Activated naive CD4-positive, alpha-beta T cell treated with anti-CD3 and anti-CD28 coated beads, Interleukin-2, amount 10 ng/mL, durations not matched to agents 7 days and 5 days (primary cell): ENCODE measurements at regions not wholly inside any gene's neighbourhood (a gene's known extent, or its start where the extent isn't known, plus 50 kb on each side); places are given as distances from the start of the nearest gene placed in this dataset.

ENCODE experiments used
- CTCF ChIA-PET: fragments of 350-600 bp; sonication (Branson Sonifier 250); formaldehyde crosslinking; loops from one replicate; lab custom pipeline; 2021; ENCODE audit warnings: antibody characterized with exemption; lab: Charles Lee
- DNase-seq: peaks from one replicate; pipeline ENCODE4 v3.0.0-alpha.2; 2020
- H3K27ac Mint-ChIP-seq: one replicate; pipeline ENCODE4 v1.8.0; 2021; ENCODE audit warnings: mild to moderate bottlenecking, moderate library complexity, mixed read lengths
- H3K27me3 Mint-ChIP-seq: one replicate; pipeline ENCODE4 v1.8.0; 2021; ENCODE audit warnings: mild to moderate bottlenecking, mixed read lengths
- H3K36me3 Mint-ChIP-seq: one replicate; pipeline ENCODE4 v1.8.0; 2021; ENCODE audit warnings: mixed read lengths
- H3K4me1 Mint-ChIP-seq: one replicate; pipeline ENCODE4 v1.8.0; 2021; ENCODE audit warnings: mixed read lengths
- H3K4me3 Mint-ChIP-seq: one replicate; pipeline ENCODE4 v1.8.0; 2021; ENCODE audit warnings: mild to moderate bottlenecking, moderate library complexity, mixed read lengths
- H3K9me3 Mint-ChIP-seq: one replicate; pipeline ENCODE4 v1.8.0; 2021; ENCODE audit warnings: mixed read lengths

- CTCF ChIA-PET, result no interaction called here
- Mint-ChIP-seq H3K4me1 (no peaks in the 10 kb centered on the region), H3K27me3 (no peaks in the 10 kb centered on the region), H3K36me3 (no peaks in the 10 kb centered on the region), H3K27ac (no peak overlapping the region), H3K4me3 (no peak overlapping the region), H3K9me3 (no peaks in the 10 kb centered on the region)
- DNase-seq, result no peak
These were observed 837.3 kb downstream of the PCDH7 start for GRCh38 chr4:31557437-31557836.

DNA sequence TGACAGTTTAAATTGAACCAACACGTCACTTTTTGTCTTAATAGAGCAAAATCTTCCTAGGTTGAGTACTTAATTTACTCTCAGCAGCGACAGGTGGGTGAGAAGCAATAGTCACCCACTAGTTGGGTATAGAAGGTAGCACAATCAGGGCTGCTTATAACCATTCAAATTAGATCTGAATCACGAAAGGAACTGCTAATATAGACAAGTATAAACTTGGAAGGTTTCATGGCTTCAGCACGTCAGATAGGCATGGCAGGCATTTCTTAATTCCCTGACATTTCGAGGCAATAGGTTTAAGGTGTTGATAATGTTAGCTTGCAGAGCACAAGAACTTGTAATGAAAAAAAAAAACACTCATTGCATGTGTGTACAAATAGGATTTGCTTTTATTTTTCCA, 853.4 kb downstream of the PCDH7 start:
- Mint-ChIP-seq H3K4me1 (no peaks in the 10 kb centered on the region), H3K36me3 (no peaks in the 10 kb centered on the region), H3K27me3 (no peaks in the 10 kb centered on the region), H3K9me3 (peaks cover 5% of the 10 kb centered on the region), H3K4me3 (no peak overlapping the region), H3K27ac (no peak overlapping the region)
- CTCF ChIA-PET, result no interaction called here
- DNase-seq, result no peak

- Mint-ChIP-seq H3K4me1 (no peaks in the 10 kb centered on the region), H3K9me3 (peaks cover 5% of the 10 kb centered on the region), H3K27me3 (no peaks in the 10 kb centered on the region), H3K36me3 (no peaks in the 10 kb centered on the region), H3K27ac (no peak overlapping the region), H3K4me3 (no peak overlapping the region)
- CTCF ChIA-PET, result no interaction called here
- DNase-seq, result no peak
These were observed 855.3 kb downstream of the PCDH7 start for GRCh38 chr4:31575504-31575903.

GRCh38 chr4:31580843-31581242, 860.7 kb downstream of the PCDH7 start:
- Mint-ChIP-seq H3K27ac (no peak overlapping the region), H3K4me3 (no peak overlapping the region), H3K4me1 (no peaks in the 10 kb centered on the region), H3K36me3 (no peaks in the 10 kb centered on the region), H3K27me3 (no peaks in the 10 kb centered on the region), H3K9me3 (no peaks in the 10 kb centered on the region)
- DNase-seq, result no peak
- CTCF ChIA-PET, result no interaction called here

DNA sequence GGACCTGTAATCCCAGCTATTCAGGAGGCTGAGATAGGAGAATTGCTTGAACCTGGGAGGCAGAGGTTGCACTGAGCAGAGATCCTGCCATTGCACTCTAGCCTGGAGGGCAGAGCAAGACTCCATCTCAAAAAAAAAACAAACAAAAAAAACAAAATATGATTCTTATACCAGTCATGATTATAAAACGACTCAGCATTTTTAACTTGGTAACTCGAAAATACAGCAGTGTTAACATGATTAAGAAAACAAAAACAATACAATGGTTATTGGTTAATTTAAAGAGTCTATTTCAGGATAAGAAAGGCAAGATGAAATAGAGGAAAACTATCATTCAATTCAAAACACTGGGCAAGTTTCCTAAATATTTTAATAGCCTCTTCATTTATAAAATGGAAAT, 865.3 kb downstream of the PCDH7 start:
- no peak for DNase-seq
- H3K36me3 Mint-ChIP-seq, result no peaks in the 10 kb centered on the region
- peaks cover 6% of the 10 kb centered on the region for H3K9me3 Mint-ChIP-seq
- CTCF ChIA-PET, result no interaction called here
- no peaks in the 10 kb centered on the region for H3K4me1 Mint-ChIP-seq
- no peak overlapping the region for H3K27ac Mint-ChIP-seq
- H3K27me3 Mint-ChIP-seq, result no peaks in the 10 kb centered on the region
- no peak overlapping the region for H3K4me3 Mint-ChIP-seq

- CTCF ChIA-PET, result no interaction called here
- no peak overlapping the region for H3K27ac Mint-ChIP-seq
- no peak overlapping the region for H3K4me3 Mint-ChIP-seq
- H3K9me3 Mint-ChIP-seq, result peaks cover 8% of the 10 kb centered on the region
- H3K36me3 Mint-ChIP-seq, result no peaks in the 10 kb centered on the region
- DNase-seq, result no peak
- H3K27me3 Mint-ChIP-seq, result no peaks in the 10 kb centered on the region
- no peaks in the 10 kb centered on the region for H3K4me1 Mint-ChIP-seq
These were observed 872.1 kb downstream of the PCDH7 start for GRCh38 chr4:31592293-31592692.

DNA sequence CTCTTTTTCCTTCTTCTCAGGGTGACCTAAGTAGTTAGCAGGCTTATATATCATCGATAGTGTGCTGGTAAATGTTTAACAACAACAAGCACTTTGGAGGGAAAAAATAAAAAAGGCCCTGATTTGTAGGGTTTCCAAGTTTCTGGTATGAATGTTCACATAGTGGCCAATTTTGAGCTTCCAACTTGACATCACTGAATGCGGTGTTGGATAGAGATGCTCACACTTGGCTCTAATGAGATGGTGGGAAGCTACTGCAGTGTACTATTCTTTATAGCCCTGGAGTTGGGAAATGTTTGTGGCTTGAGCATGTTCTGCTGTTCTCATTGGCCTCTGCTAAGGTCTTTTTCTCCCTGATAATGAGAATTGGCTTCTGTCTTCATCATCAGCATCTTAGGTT, 875.3 kb downstream of the PCDH7 start:
- H3K27me3 Mint-ChIP-seq, result no peaks in the 10 kb centered on the region
- CTCF ChIA-PET, result no interaction called here
- H3K9me3 Mint-ChIP-seq, result peaks cover 11% of the 10 kb centered on the region
- no peaks in the 10 kb centered on the region for H3K36me3 Mint-ChIP-seq
- H3K4me1 Mint-ChIP-seq, result no peaks in the 10 kb centered on the region
- no peak overlapping the region for H3K27ac Mint-ChIP-seq
- DNase-seq, result no peak
- no peak overlapping the region for H3K4me3 Mint-ChIP-seq

- CTCF ChIA-PET, result no interaction called here
- Mint-ChIP-seq H3K27me3 (no peaks in the 10 kb centered on the region), H3K36me3 (no peaks in the 10 kb centered on the region), H3K9me3 (peaks cover 11% of the 10 kb centered on the region), H3K27ac (no peak overlapping the region), H3K4me1 (no peaks in the 10 kb centered on the region), H3K4me3 (no peak overlapping the region)
- DNase-seq, result no peak
These were observed 878.5 kb downstream of the PCDH7 start for GRCh38 chr4:31598639-31599038.

GRCh38 chr4:31601793-31602192, 881.6 kb downstream of the PCDH7 start:
- CTCF ChIA-PET, result no interaction called here
- DNase-seq, result no peak
- Mint-ChIP-seq H3K4me1 (no peaks in the 10 kb centered on the region), H3K4me3 (no peak overlapping the region), H3K9me3 (peaks cover 9% of the 10 kb centered on the region), H3K27ac (no peak overlapping the region), H3K36me3 (no peaks in the 10 kb centered on the region), H3K27me3 (no peaks in the 10 kb centered on the region)

- CTCF ChIA-PET, result no interaction called here
- no peaks in the 10 kb centered on the region for H3K36me3 Mint-ChIP-seq
- no peaks in the 10 kb centered on the region for H3K27me3 Mint-ChIP-seq
- H3K4me3 Mint-ChIP-seq, result no peak overlapping the region
- H3K4me1 Mint-ChIP-seq, result no peaks in the 10 kb centered on the region
- no peak for DNase-seq
- peaks cover 9% of the 10 kb centered on the region for H3K9me3 Mint-ChIP-seq
- H3K27ac Mint-ChIP-seq, result no peak overlapping the region
These were observed 893.9 kb downstream of the PCDH7 start for GRCh38 chr4:31613946-31614623.

DNA sequence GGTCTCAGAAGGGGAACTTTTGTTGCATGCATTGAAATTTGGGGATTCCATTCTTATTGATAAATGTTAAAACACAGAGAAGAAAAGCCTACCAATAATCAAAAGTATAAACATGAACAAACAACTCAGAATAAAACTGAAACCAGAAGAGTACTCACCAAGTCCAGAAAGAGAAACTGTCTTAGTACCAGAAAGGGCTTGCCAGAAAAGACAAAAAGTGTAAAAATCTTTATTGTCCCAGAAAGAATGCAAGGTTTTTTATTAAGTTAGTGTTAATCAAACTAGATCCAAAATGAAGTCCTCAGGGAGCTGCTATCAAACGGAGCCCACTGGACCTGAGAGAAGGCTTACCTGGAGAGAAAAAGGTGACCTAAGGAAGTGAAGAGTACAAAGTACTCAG, 897.5 kb downstream of the PCDH7 start:
- Mint-ChIP-seq H3K27ac (no peak overlapping the region), H3K36me3 (no peaks in the 10 kb centered on the region), H3K27me3 (no peaks in the 10 kb centered on the region), H3K9me3 (peaks cover 7% of the 10 kb centered on the region), H3K4me3 (no peak overlapping the region), H3K4me1 (no peaks in the 10 kb centered on the region)
- CTCF ChIA-PET, result no interaction called here
- DNase-seq, result no peak

- Mint-ChIP-seq H3K36me3 (no peaks in the 10 kb centered on the region), H3K4me1 (no peaks in the 10 kb centered on the region), H3K4me3 (no peak overlapping the region), H3K27me3 (no peaks in the 10 kb centered on the region), H3K9me3 (peaks cover 8% of the 10 kb centered on the region), H3K27ac (no peak overlapping the region)
- CTCF ChIA-PET, result no interaction called here
- no peak for DNase-seq
These were observed 900.3 kb downstream of the PCDH7 start for GRCh38 chr4:31620476-31620875.

DNA sequence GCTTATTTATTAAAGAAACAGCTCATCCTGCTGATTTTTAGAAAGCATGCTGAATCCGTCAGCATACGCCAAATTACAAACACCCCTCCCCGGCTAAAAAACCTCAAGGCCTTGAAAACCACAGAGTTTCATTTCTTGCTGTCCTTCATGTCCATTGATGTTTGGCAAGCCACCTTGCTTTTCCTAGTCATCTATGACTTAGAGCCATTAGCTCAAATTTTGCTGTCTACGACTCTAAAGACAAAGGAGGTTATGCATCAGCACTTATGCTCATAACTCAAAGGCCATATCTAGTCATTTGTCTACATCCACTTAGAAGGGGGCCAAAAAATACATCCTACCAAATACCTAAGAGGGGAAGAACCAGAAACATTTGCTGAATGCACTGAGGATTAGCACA, 925.1 kb downstream of the PCDH7 start:
- no peaks in the 10 kb centered on the region for H3K4me1 Mint-ChIP-seq
- no peaks in the 10 kb centered on the region for H3K27me3 Mint-ChIP-seq
- CTCF ChIA-PET, result no interaction called here
- H3K4me3 Mint-ChIP-seq, result no peak overlapping the region
- H3K27ac Mint-ChIP-seq, result no peak overlapping the region
- peaks cover 16% of the 10 kb centered on the region for H3K9me3 Mint-ChIP-seq
- no peaks in the 10 kb centered on the region for H3K36me3 Mint-ChIP-seq
- DNase-seq, result no peak

DNA sequence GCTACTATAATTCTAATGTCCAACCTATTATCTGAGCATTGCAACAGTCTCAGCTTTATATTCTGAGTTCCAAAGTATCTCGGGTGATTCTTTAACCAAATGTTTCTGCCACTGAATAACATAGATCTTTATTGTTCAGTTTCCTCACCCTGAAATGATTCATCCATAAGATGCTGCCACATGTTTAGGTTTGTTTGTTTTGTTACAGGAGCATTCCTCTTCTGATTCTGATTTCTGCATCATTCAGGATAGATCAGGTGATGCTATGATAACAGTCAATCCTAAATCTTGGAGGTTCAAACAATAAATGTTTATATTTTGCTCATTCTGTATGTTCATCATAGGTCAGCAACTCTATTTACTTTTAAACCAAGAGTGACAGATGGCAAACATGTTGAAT, 927.6 kb downstream of the PCDH7 start:
- Mint-ChIP-seq H3K4me1 (no peaks in the 10 kb centered on the region), H3K36me3 (no peaks in the 10 kb centered on the region), H3K9me3 (peaks cover 13% of the 10 kb centered on the region), H3K27ac (no peak overlapping the region), H3K4me3 (no peak overlapping the region), H3K27me3 (no peaks in the 10 kb centered on the region)
- no peak for DNase-seq
- CTCF ChIA-PET, result no interaction called here

- Mint-ChIP-seq H3K36me3 (no peaks in the 10 kb centered on the region), H3K4me3 (no peak overlapping the region), H3K27me3 (no peaks in the 10 kb centered on the region), H3K9me3 (peaks cover 9% of the 10 kb centered on the region), H3K27ac (no peak overlapping the region), H3K4me1 (no peaks in the 10 kb centered on the region)
- CTCF ChIA-PET, result no interaction called here
- no peak for DNase-seq
These were observed 929.7 kb downstream of the PCDH7 start for GRCh38 chr4:31649878-31650277.

- Mint-ChIP-seq H3K27ac (no peak overlapping the region), H3K27me3 (no peaks in the 10 kb centered on the region), H3K4me1 (no peaks in the 10 kb centered on the region), H3K4me3 (no peak overlapping the region), H3K9me3 (peaks cover 6% of the 10 kb centered on the region), H3K36me3 (no peaks in the 10 kb centered on the region)
- DNase-seq, result no peak
- CTCF ChIA-PET, result no interaction called here
These were observed 931.4 kb downstream of the PCDH7 start for GRCh38 chr4:31651541-31651940.
